H9 (cell line): ENCODE measurements at regions not wholly inside any gene's neighbourhood (a gene's known extent, or its start where the extent isn't known, plus 50 kb on each side); places are given as distances from the start of the nearest gene placed in this dataset.

Experiments used
- DNase-seq: peaks from one replicate; pipeline ENCODE4 v3.0.0-alpha.2; 2017
- H2AFZ ChIP-seq: one replicate; pipeline ENCODE4 v1.6.1; 2013; ENCODE audit warnings: mild to moderate bottlenecking, low read length, control low read depth, moderate library complexity
- H2AK5ac ChIP-seq: 2 replicates; pipeline ENCODE4 v1.6.1; 2013; ENCODE audit warnings: low read length, control low read depth, mixed read lengths; ENCODE audit not compliant: insufficient read length
- H2BK120ac ChIP-seq: one replicate; pipeline ENCODE4 v1.6.1; 2013; ENCODE audit warnings: low read depth, mild to moderate bottlenecking, low read length, control low read depth, inconsistent platforms; ENCODE audit not compliant: poor library complexity, severe bottlenecking
- H2BK12ac ChIP-seq: 2 replicates; pipeline ENCODE4 v1.6.1; 2013; ENCODE audit warnings: low read length, control low read depth, mixed read lengths, low read depth; ENCODE audit not compliant: insufficient read length
- H2BK15ac ChIP-seq: 2 replicates; pipeline ENCODE4 v1.6.1; 2013; ENCODE audit warnings: low read depth, low read length, control low read depth
- H2BK20ac ChIP-seq: one replicate; pipeline ENCODE4 v1.6.1; 2013; ENCODE audit warnings: low read depth, mild to moderate bottlenecking, low read length, control low read depth, inconsistent platforms; ENCODE audit not compliant: poor library complexity, severe bottlenecking
- H2BK5ac ChIP-seq: 2 replicates; pipeline ENCODE4 v1.6.1; 2013; ENCODE audit warnings: low read length, control low read depth, mixed read lengths; ENCODE audit not compliant: insufficient read length
- H3K14ac ChIP-seq: 2 replicates; pipeline ENCODE4 v1.6.1; 2013; ENCODE audit warnings: low read length, control low read depth; ENCODE audit not compliant: insufficient read depth
- H3K18ac ChIP-seq: 2 replicates; pipeline ENCODE4 v1.6.1; 2013; ENCODE audit warnings: low read depth, mild to moderate bottlenecking, mixed read lengths, low read length, control low read depth; ENCODE audit not compliant: insufficient read length
- H3K23ac ChIP-seq: 2 replicates; pipeline ENCODE4 v1.6.1; 2013; ENCODE audit warnings: low read length, control low read depth, mixed read lengths, low read depth; ENCODE audit not compliant: insufficient read length
- H3K23me2 ChIP-seq: 2 replicates; pipeline ENCODE4 v1.6.1; 2013; ENCODE audit warnings: low read depth, mild to moderate bottlenecking, mixed read lengths, low read length, control low read depth; ENCODE audit not compliant: insufficient read length, poor library complexity, severe bottlenecking
- H3K27ac ChIP-seq: 2 replicates; pipeline ENCODE4 v1.5.1; 2013; ENCODE audit warnings: low read length, control low read depth, mixed read lengths, low read depth; ENCODE audit not compliant: insufficient read length
- H3K27me3 ChIP-seq: 2 replicates; pipeline ENCODE4 v1.6.1; 2013; ENCODE audit warnings: low read length, control low read depth, inconsistent platforms; ENCODE audit not compliant: insufficient read depth
- H3K4ac ChIP-seq: 2 replicates; pipeline ENCODE4 v1.6.1; 2013; ENCODE audit warnings: low read depth, mild to moderate bottlenecking, control low read depth, inconsistent platforms, low read length, moderate library complexity
- H3K4me1 ChIP-seq: 2 replicates; pipeline ENCODE4 v1.6.1; 2013; ENCODE audit warnings: low read length, control low read depth, inconsistent platforms; ENCODE audit not compliant: insufficient read depth
- H3K4me2 ChIP-seq: 2 replicates; pipeline ENCODE4 v1.6.1; 2013; ENCODE audit warnings: low read length, control low read depth, mixed read lengths; ENCODE audit not compliant: insufficient read length, insufficient read depth
- H3K56ac ChIP-seq: 2 replicates; pipeline ENCODE4 v1.6.1; 2013; ENCODE audit warnings: low read depth, mild to moderate bottlenecking, mixed read lengths, low read length, control low read depth; ENCODE audit not compliant: insufficient read length
- H3K79me1 ChIP-seq: 2 replicates; pipeline ENCODE4 v1.6.1; 2013; ENCODE audit warnings: low read depth, mild to moderate bottlenecking, moderate library complexity, low read length, control low read depth, inconsistent platforms; ENCODE audit not compliant: insufficient read depth, poor library complexity, severe bottlenecking
- H3K79me2 ChIP-seq: 2 replicates; pipeline ENCODE4 v1.6.1; 2013; ENCODE audit warnings: low read length, control low read depth, inconsistent platforms; ENCODE audit not compliant: insufficient read depth
- H3K9ac ChIP-seq: 2 replicates; pipeline ENCODE4 v1.6.1; 2013; ENCODE audit warnings: low read length, control low read depth, mixed read lengths; ENCODE audit not compliant: insufficient read length; ENCODE audit errors: extremely low read depth
- H3K9me3 ChIP-seq: one replicate; pipeline ENCODE4 v1.6.1; 2013; ENCODE audit warnings: low read depth, low read length, inconsistent platforms; ENCODE audit not compliant: control insufficient read depth
- H3T11ph ChIP-seq: one replicate; pipeline ENCODE4 v1.6.1; 2013; ENCODE audit warnings: mild to moderate bottlenecking, low read length, control low read depth, inconsistent platforms
- H4K20me1 ChIP-seq: one replicate; pipeline ENCODE4 v1.6.1; 2013; ENCODE audit not compliant: control insufficient read depth, insufficient read length, insufficient read depth
- H4K5ac ChIP-seq: 2 replicates; pipeline ENCODE4 v1.6.1; 2013; ENCODE audit warnings: low read depth, mild to moderate bottlenecking, mixed read lengths, low read length, control low read depth; ENCODE audit not compliant: insufficient read length
- H4K8ac ChIP-seq: replicated peaks from 2 replicates; pipeline ENCODE4 v1.6.1; 2013; ENCODE audit warnings: low read length, control low read depth, mixed read lengths, low read depth; ENCODE audit not compliant: insufficient read length
- H4K91ac ChIP-seq: 2 replicates; pipeline ENCODE4 v1.6.1; 2013; ENCODE audit warnings: low read depth, mild to moderate bottlenecking, moderate library complexity, mixed read lengths, low read length, control low read depth; ENCODE audit not compliant: insufficient read length
- H3K27ac Mint-ChIP-seq, 3 experiments: 2 replicates in 2 of 3; 3 replicates in 1 of 3; pipeline ENCODE4 v1.8.0; 2020 to 2021; ENCODE audit warnings: mixed read lengths in 3 of 3, mild to moderate bottlenecking in 1 of 3, moderate library complexity in 1 of 3
- H3K27me3 Mint-ChIP-seq: 2 replicates; pipeline ENCODE4 v1.8.0; 2021; ENCODE audit warnings: low read depth, mild to moderate bottlenecking, moderate library complexity, mixed read lengths
- H3K36me3 Mint-ChIP-seq, 3 experiments: 2 replicates in 2 of 3; 3 replicates in 1 of 3; pipeline ENCODE4 v1.8.0; 2020 to 2021; ENCODE audit warnings: low read depth in 3 of 3, mixed read lengths in 3 of 3; ENCODE audit not compliant: insufficient read depth in 1 of 3
- H3K4me1 Mint-ChIP-seq, 2 experiments: 2 replicates each; pipeline ENCODE4 v1.8.0; 2020; ENCODE audit warnings: mixed read lengths in 2 of 2
- H3K4me3 Mint-ChIP-seq, 2 experiments: 2 replicates in 1 of 2; 3 replicates in 1 of 2; pipeline ENCODE4 v1.8.0; 2020 to 2021; ENCODE audit warnings: mild to moderate bottlenecking in 2 of 2, mixed read lengths in 2 of 2, moderate library complexity in 1 of 2
- H3K9me3 Mint-ChIP-seq, 2 experiments: 2 replicates in 1 of 2; 3 replicates in 1 of 2; pipeline ENCODE4 v1.8.0; 2020; ENCODE audit warnings: mild to moderate bottlenecking in 2 of 2, mixed read lengths in 2 of 2, moderate library complexity in 1 of 2
- WGBS: extraction: QIAGEN DNeasy Blood & Tissue Kit; methylation state at CpG from one replicate; pipeline ENCODE4 v1.1.7; 2013; ENCODE audit warnings: missing lambda C conversion rate, low lambda C conversion rate, mixed read lengths; ENCODE audit not compliant: insufficient read length; ENCODE audit errors: extremely low coverage; 5-methylcytosine and 5-hydroxymethylcytosine counted together
- TF ChIP-seq, protein P1 (sequence below): fragments of 200-600 bp; sonication (generic); conservative IDR thresholded peaks from 3 replicates; pipeline ENCODE4 v1.8.0; 2021; ENCODE audit warnings: antibody characterized with exemption, mild to moderate bottlenecking

DNA sequence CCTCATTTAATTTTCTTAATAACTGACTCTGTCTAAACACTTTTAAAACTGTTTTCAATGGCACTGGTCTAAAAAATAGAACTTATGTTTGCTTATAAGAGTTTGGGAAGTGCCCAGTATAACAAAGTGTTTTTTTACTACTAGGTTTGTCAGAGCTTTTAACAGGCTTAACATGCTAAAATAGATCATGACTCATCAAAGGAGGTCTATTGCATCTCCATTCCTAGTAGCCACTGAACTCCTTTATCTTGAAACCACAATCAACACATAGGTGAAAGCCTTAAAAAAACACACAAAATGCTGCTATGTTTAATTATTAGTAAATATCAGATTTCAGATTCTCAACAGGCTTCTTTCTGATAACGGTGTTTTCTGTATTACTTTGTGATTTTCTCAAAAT, 196.4 kb upstream of the KIF2B start:
- no peak overlapping the region for H3K4me2 ChIP-seq
- peaks cover 0 to 5% (median 2%) of the 10 kb centered on the region in 3 experiments; a peak in 1 of 7 replicates for H3K36me3 Mint-ChIP-seq
- no peak overlapping the region for H4K5ac ChIP-seq
- no peak overlapping the region for H2BK20ac ChIP-seq
- H4K91ac ChIP-seq: no peak overlapping the region
- H3K79me1 ChIP-seq: no peaks in the 10 kb centered on the region
- no peaks in the 10 kb centered on the region for H3K79me2 ChIP-seq
- TF ChIP-seq, protein P1, sequence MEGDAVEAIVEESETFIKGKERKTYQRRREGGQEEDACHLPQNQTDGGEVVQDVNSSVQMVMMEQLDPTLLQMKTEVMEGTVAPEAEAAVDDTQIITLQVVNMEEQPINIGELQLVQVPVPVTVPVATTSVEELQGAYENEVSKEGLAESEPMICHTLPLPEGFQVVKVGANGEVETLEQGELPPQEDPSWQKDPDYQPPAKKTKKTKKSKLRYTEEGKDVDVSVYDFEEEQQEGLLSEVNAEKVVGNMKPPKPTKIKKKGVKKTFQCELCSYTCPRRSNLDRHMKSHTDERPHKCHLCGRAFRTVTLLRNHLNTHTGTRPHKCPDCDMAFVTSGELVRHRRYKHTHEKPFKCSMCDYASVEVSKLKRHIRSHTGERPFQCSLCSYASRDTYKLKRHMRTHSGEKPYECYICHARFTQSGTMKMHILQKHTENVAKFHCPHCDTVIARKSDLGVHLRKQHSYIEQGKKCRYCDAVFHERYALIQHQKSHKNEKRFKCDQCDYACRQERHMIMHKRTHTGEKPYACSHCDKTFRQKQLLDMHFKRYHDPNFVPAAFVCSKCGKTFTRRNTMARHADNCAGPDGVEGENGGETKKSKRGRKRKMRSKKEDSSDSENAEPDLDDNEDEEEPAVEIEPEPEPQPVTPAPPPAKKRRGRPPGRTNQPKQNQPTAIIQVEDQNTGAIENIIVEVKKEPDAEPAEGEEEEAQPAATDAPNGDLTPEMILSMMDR: no peak
- no peak overlapping the region for H3K18ac ChIP-seq
- peaks cover 0 to 4% of the 10 kb centered on the region in 2 experiments; a peak in 2 of 5 replicates for H3K9me3 Mint-ChIP-seq
- H3K4me1 Mint-ChIP-seq: peaks cover 33 to 43% of the 10 kb centered on the region in 2 experiments
- WGBS: no CpG with 5 or more reads among the region's 1 CpG
- no peaks in the 10 kb centered on the region for H3K27me3 ChIP-seq
- DNase-seq: no peak
- no peak overlapping the region for H4K8ac ChIP-seq
- no peak overlapping the region for H3K56ac ChIP-seq
- no peak overlapping the region for H2AK5ac ChIP-seq
- no peak overlapping the region for H3T11ph ChIP-seq
- no peak overlapping the region for H2BK15ac ChIP-seq
- no peaks in the 10 kb centered on the region for H4K20me1 ChIP-seq
- H3K4me3 Mint-ChIP-seq: no peak overlapping the region
- no peak overlapping the region for H2BK12ac ChIP-seq
- H3K14ac ChIP-seq: no peak overlapping the region
- H2AFZ ChIP-seq: no peak overlapping the region
- H3K27ac ChIP-seq: no peak overlapping the region
- H2BK5ac ChIP-seq: no peak overlapping the region
- H3K4ac ChIP-seq: no peak overlapping the region
- no peak overlapping the region for H3K27ac Mint-ChIP-seq
- no peaks in the 10 kb centered on the region for H3K9me3 ChIP-seq
- peaks cover 4% of the 10 kb centered on the region for H3K4me1 ChIP-seq
- H3K27me3 Mint-ChIP-seq: no peaks in the 10 kb centered on the region
- no peaks in the 10 kb centered on the region for H3K23me2 ChIP-seq
- H2BK120ac ChIP-seq: no peak overlapping the region
- no peak overlapping the region for H3K23ac ChIP-seq
- no peak overlapping the region for H3K9ac ChIP-seq
